Panc1 (cell line): ENCODE measurements at regions not wholly inside any gene's neighbourhood (a gene's known extent, or its start where the extent isn't known, plus 50 kb on each side); places are given as distances from the start of the nearest gene placed in this dataset.

ENCODE experiments used
- CTCF ChIP-seq: fragments of 450-650 bp; IDR thresholded peaks from 2 replicates; pipeline ENCODE4 v1.5.1; 2017; ENCODE audit warnings: mild to moderate bottlenecking
- POLR2AphosphoS5 ChIP-seq: IDR thresholded peaks from 2 replicates; pipeline ENCODE4 v1.6.1; 2012; ENCODE audit warnings: mild to moderate bottlenecking, low read depth, low read length, moderate library complexity
- SIN3A ChIP-seq: IDR thresholded peaks from 2 replicates; pipeline ENCODE4 v1.6.1; 2012; ENCODE audit warnings: low read depth, mild to moderate bottlenecking, low read length, moderate library complexity, borderline replicate concordance; ENCODE audit not compliant: insufficient read depth
- TCF7L2 ChIP-seq: IDR thresholded peaks from 2 replicates; pipeline ENCODE4 v1.6.1; 2011; ENCODE audit warnings: mild to moderate bottlenecking, low read depth, low read length, inconsistent platforms
- TF ChIP-seq, protein P1 (sequence below), 2 experiments: IDR thresholded peaks; 2 replicates each; pipeline ENCODE4 v1.6.1; 2011 to 2012; ENCODE audit warnings: low read depth in 2 of 2, control low read depth in 1 of 2, low read length in 1 of 2, mild to moderate bottlenecking in 1 of 2, moderate library complexity in 1 of 2; ENCODE audit not compliant: insufficient read depth in 1 of 2

GRCh38 chr4:3715855-3716630 lies 50.1 kb upstream of the ADRA2C start:
- TF ChIP-seq SIN3A (no peak), POLR2AphosphoS5 (no peak), CTCF (no peak), TCF7L2 (no peak)
- TF ChIP-seq, protein P1, sequence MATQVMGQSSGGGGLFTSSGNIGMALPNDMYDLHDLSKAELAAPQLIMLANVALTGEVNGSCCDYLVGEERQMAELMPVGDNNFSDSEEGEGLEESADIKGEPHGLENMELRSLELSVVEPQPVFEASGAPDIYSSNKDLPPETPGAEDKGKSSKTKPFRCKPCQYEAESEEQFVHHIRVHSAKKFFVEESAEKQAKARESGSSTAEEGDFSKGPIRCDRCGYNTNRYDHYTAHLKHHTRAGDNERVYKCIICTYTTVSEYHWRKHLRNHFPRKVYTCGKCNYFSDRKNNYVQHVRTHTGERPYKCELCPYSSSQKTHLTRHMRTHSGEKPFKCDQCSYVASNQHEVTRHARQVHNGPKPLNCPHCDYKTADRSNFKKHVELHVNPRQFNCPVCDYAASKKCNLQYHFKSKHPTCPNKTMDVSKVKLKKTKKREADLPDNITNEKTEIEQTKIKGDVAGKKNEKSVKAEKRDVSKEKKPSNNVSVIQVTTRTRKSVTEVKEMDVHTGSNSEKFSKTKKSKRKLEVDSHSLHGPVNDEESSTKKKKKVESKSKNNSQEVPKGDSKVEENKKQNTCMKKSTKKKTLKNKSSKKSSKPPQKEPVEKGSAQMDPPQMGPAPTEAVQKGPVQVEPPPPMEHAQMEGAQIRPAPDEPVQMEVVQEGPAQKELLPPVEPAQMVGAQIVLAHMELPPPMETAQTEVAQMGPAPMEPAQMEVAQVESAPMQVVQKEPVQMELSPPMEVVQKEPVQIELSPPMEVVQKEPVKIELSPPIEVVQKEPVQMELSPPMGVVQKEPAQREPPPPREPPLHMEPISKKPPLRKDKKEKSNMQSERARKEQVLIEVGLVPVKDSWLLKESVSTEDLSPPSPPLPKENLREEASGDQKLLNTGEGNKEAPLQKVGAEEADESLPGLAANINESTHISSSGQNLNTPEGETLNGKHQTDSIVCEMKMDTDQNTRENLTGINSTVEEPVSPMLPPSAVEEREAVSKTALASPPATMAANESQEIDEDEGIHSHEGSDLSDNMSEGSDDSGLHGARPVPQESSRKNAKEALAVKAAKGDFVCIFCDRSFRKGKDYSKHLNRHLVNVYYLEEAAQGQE (IDR thresholded peaks at IDR 0.05; ENCODE audit: insufficient read depth in 1 of 2, low read depth in 2 of 2, low read length in 1 of 2) = no peak
